H9 (cell line): ENCODE measurements at regions not wholly inside any gene's neighbourhood (a gene's known extent, or its start where the extent isn't known, plus 50 kb on each side); places are given as distances from the start of the nearest gene placed in this dataset.

Experiments
- DNase-seq: peaks from one replicate; pipeline ENCODE4 v3.0.0-alpha.2; 2017
- H2AFZ ChIP-seq: one replicate; pipeline ENCODE4 v1.6.1; 2013; ENCODE audit warnings: mild to moderate bottlenecking, low read length, control low read depth, moderate library complexity
- H2AK5ac ChIP-seq: 2 replicates; pipeline ENCODE4 v1.6.1; 2013; ENCODE audit warnings: low read length, control low read depth, mixed read lengths; ENCODE audit not compliant: insufficient read length
- H2BK120ac ChIP-seq: one replicate; pipeline ENCODE4 v1.6.1; 2013; ENCODE audit warnings: low read depth, mild to moderate bottlenecking, low read length, control low read depth, inconsistent platforms; ENCODE audit not compliant: poor library complexity, severe bottlenecking
- H2BK12ac ChIP-seq: 2 replicates; pipeline ENCODE4 v1.6.1; 2013; ENCODE audit warnings: low read length, control low read depth, mixed read lengths, low read depth; ENCODE audit not compliant: insufficient read length
- H2BK15ac ChIP-seq: 2 replicates; pipeline ENCODE4 v1.6.1; 2013; ENCODE audit warnings: low read depth, low read length, control low read depth
- H2BK20ac ChIP-seq: one replicate; pipeline ENCODE4 v1.6.1; 2013; ENCODE audit warnings: low read depth, mild to moderate bottlenecking, low read length, control low read depth, inconsistent platforms; ENCODE audit not compliant: poor library complexity, severe bottlenecking
- H2BK5ac ChIP-seq: 2 replicates; pipeline ENCODE4 v1.6.1; 2013; ENCODE audit warnings: low read length, control low read depth, mixed read lengths; ENCODE audit not compliant: insufficient read length
- H3K14ac ChIP-seq: 2 replicates; pipeline ENCODE4 v1.6.1; 2013; ENCODE audit warnings: low read length, control low read depth; ENCODE audit not compliant: insufficient read depth
- H3K18ac ChIP-seq: 2 replicates; pipeline ENCODE4 v1.6.1; 2013; ENCODE audit warnings: low read depth, mild to moderate bottlenecking, mixed read lengths, low read length, control low read depth; ENCODE audit not compliant: insufficient read length
- H3K23ac ChIP-seq: 2 replicates; pipeline ENCODE4 v1.6.1; 2013; ENCODE audit warnings: low read length, control low read depth, mixed read lengths, low read depth; ENCODE audit not compliant: insufficient read length
- H3K23me2 ChIP-seq: 2 replicates; pipeline ENCODE4 v1.6.1; 2013; ENCODE audit warnings: low read depth, mild to moderate bottlenecking, mixed read lengths, low read length, control low read depth; ENCODE audit not compliant: insufficient read length, poor library complexity, severe bottlenecking
- H3K27ac ChIP-seq: 2 replicates; pipeline ENCODE4 v1.5.1; 2013; ENCODE audit warnings: low read length, control low read depth, mixed read lengths, low read depth; ENCODE audit not compliant: insufficient read length
- H3K27me3 ChIP-seq: 2 replicates; pipeline ENCODE4 v1.6.1; 2013; ENCODE audit warnings: low read length, control low read depth, inconsistent platforms; ENCODE audit not compliant: insufficient read depth
- H3K4ac ChIP-seq: 2 replicates; pipeline ENCODE4 v1.6.1; 2013; ENCODE audit warnings: low read depth, mild to moderate bottlenecking, control low read depth, inconsistent platforms, low read length, moderate library complexity
- H3K4me1 ChIP-seq: 2 replicates; pipeline ENCODE4 v1.6.1; 2013; ENCODE audit warnings: low read length, control low read depth, inconsistent platforms; ENCODE audit not compliant: insufficient read depth
- H3K4me2 ChIP-seq: 2 replicates; pipeline ENCODE4 v1.6.1; 2013; ENCODE audit warnings: low read length, control low read depth, mixed read lengths; ENCODE audit not compliant: insufficient read length, insufficient read depth
- H3K56ac ChIP-seq: 2 replicates; pipeline ENCODE4 v1.6.1; 2013; ENCODE audit warnings: low read depth, mild to moderate bottlenecking, mixed read lengths, low read length, control low read depth; ENCODE audit not compliant: insufficient read length
- H3K79me1 ChIP-seq: 2 replicates; pipeline ENCODE4 v1.6.1; 2013; ENCODE audit warnings: low read depth, mild to moderate bottlenecking, moderate library complexity, low read length, control low read depth, inconsistent platforms; ENCODE audit not compliant: insufficient read depth, poor library complexity, severe bottlenecking
- H3K79me2 ChIP-seq: 2 replicates; pipeline ENCODE4 v1.6.1; 2013; ENCODE audit warnings: low read length, control low read depth, inconsistent platforms; ENCODE audit not compliant: insufficient read depth
- H3K9ac ChIP-seq: 2 replicates; pipeline ENCODE4 v1.6.1; 2013; ENCODE audit warnings: low read length, control low read depth, mixed read lengths; ENCODE audit not compliant: insufficient read length; ENCODE audit errors: extremely low read depth
- H3K9me3 ChIP-seq: one replicate; pipeline ENCODE4 v1.6.1; 2013; ENCODE audit warnings: low read depth, low read length, inconsistent platforms; ENCODE audit not compliant: control insufficient read depth
- H3T11ph ChIP-seq: one replicate; pipeline ENCODE4 v1.6.1; 2013; ENCODE audit warnings: mild to moderate bottlenecking, low read length, control low read depth, inconsistent platforms
- H4K20me1 ChIP-seq: one replicate; pipeline ENCODE4 v1.6.1; 2013; ENCODE audit not compliant: control insufficient read depth, insufficient read length, insufficient read depth
- H4K5ac ChIP-seq: 2 replicates; pipeline ENCODE4 v1.6.1; 2013; ENCODE audit warnings: low read depth, mild to moderate bottlenecking, mixed read lengths, low read length, control low read depth; ENCODE audit not compliant: insufficient read length
- H4K8ac ChIP-seq: replicated peaks from 2 replicates; pipeline ENCODE4 v1.6.1; 2013; ENCODE audit warnings: low read length, control low read depth, mixed read lengths, low read depth; ENCODE audit not compliant: insufficient read length
- H4K91ac ChIP-seq: 2 replicates; pipeline ENCODE4 v1.6.1; 2013; ENCODE audit warnings: low read depth, mild to moderate bottlenecking, moderate library complexity, mixed read lengths, low read length, control low read depth; ENCODE audit not compliant: insufficient read length
- H3K27ac Mint-ChIP-seq, 3 experiments: 2 replicates in 2 of 3; 3 replicates in 1 of 3; pipeline ENCODE4 v1.8.0; 2020 to 2021; ENCODE audit warnings: mixed read lengths in 3 of 3, mild to moderate bottlenecking in 1 of 3, moderate library complexity in 1 of 3
- H3K27me3 Mint-ChIP-seq: 2 replicates; pipeline ENCODE4 v1.8.0; 2021; ENCODE audit warnings: low read depth, mild to moderate bottlenecking, moderate library complexity, mixed read lengths
- H3K36me3 Mint-ChIP-seq, 3 experiments: 2 replicates in 2 of 3; 3 replicates in 1 of 3; pipeline ENCODE4 v1.8.0; 2020 to 2021; ENCODE audit warnings: low read depth in 3 of 3, mixed read lengths in 3 of 3; ENCODE audit not compliant: insufficient read depth in 1 of 3
- H3K4me1 Mint-ChIP-seq, 2 experiments: 2 replicates each; pipeline ENCODE4 v1.8.0; 2020; ENCODE audit warnings: mixed read lengths in 2 of 2
- H3K4me3 Mint-ChIP-seq, 2 experiments: 2 replicates in 1 of 2; 3 replicates in 1 of 2; pipeline ENCODE4 v1.8.0; 2020 to 2021; ENCODE audit warnings: mild to moderate bottlenecking in 2 of 2, mixed read lengths in 2 of 2, moderate library complexity in 1 of 2
- H3K9me3 Mint-ChIP-seq, 2 experiments: 2 replicates in 1 of 2; 3 replicates in 1 of 2; pipeline ENCODE4 v1.8.0; 2020; ENCODE audit warnings: mild to moderate bottlenecking in 2 of 2, mixed read lengths in 2 of 2, moderate library complexity in 1 of 2
- WGBS: extraction: QIAGEN DNeasy Blood & Tissue Kit; methylation state at CpG from one replicate; pipeline ENCODE4 v1.1.7; 2013; ENCODE audit warnings: missing lambda C conversion rate, low lambda C conversion rate, mixed read lengths; ENCODE audit not compliant: insufficient read length; ENCODE audit errors: extremely low coverage; 5-methylcytosine and 5-hydroxymethylcytosine counted together
- TF ChIP-seq, protein P1 (sequence below): fragments of 200-600 bp; sonication (generic); conservative IDR thresholded peaks from 3 replicates; pipeline ENCODE4 v1.8.0; 2021; ENCODE audit warnings: antibody characterized with exemption, mild to moderate bottlenecking

DNA sequence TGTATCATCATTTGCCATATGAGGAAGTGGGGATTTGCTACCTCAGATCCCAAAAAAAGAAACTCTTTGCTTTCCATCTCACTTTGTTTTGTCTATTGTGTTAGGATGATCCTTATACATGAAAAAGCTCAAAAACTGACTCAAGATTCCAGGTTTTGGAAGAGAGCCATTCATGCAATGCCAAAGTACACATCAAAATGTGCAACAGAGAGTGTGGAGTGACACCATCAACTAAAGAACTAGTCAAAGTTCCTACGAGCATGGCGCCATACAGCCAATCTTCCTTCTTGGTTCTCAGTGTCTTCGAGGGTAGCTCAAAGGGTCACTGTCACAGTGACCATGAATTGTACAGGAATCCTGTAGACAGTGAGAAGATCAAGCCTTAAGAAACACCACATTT is 255.8 kb upstream of the SASH1 start:
- Histone ChIP-seq H4K91ac (no peak overlapping the region), H3K18ac (no peak overlapping the region), H2BK120ac (no peak overlapping the region), H3K4me1 (no peaks in the 10 kb centered on the region), H2AK5ac (no peak overlapping the region), H3K79me1 (no peaks in the 10 kb centered on the region), H2BK5ac (no peak overlapping the region), H4K5ac (no peak overlapping the region), H3K9me3 (no peaks in the 10 kb centered on the region), H2AFZ (no peak overlapping the region), H3K14ac (no peak overlapping the region), H2BK12ac (no peak overlapping the region), H2BK20ac (no peak overlapping the region), H4K8ac (no peak overlapping the region), H3K23me2 (no peaks in the 10 kb centered on the region), H4K20me1 (no peaks in the 10 kb centered on the region), H3T11ph (no peak overlapping the region), H3K79me2 (no peaks in the 10 kb centered on the region), H3K4me2 (no peak overlapping the region), H3K27ac (no peak overlapping the region), H3K23ac (no peak overlapping the region), H3K27me3 (no peaks in the 10 kb centered on the region), H3K9ac (no peak overlapping the region), H3K4ac (no peak overlapping the region), H3K56ac (no peak overlapping the region), H2BK15ac (no peak overlapping the region)
- Mint-ChIP-seq H3K4me3 (no peak overlapping the region), H3K27ac (no peak overlapping the region), H3K4me1 (no peaks in the 10 kb centered on the region), H3K9me3 (peaks cover 8 to 9% of the 10 kb centered on the region in 2 experiments; a peak in 4 of 5 replicates), H3K36me3 (peaks cover 0 to 5% (median 3%) of the 10 kb centered on the region in 3 experiments; a peak in 2 of 7 replicates), H3K27me3 (no peaks in the 10 kb centered on the region)
- TF ChIP-seq, protein P1, sequence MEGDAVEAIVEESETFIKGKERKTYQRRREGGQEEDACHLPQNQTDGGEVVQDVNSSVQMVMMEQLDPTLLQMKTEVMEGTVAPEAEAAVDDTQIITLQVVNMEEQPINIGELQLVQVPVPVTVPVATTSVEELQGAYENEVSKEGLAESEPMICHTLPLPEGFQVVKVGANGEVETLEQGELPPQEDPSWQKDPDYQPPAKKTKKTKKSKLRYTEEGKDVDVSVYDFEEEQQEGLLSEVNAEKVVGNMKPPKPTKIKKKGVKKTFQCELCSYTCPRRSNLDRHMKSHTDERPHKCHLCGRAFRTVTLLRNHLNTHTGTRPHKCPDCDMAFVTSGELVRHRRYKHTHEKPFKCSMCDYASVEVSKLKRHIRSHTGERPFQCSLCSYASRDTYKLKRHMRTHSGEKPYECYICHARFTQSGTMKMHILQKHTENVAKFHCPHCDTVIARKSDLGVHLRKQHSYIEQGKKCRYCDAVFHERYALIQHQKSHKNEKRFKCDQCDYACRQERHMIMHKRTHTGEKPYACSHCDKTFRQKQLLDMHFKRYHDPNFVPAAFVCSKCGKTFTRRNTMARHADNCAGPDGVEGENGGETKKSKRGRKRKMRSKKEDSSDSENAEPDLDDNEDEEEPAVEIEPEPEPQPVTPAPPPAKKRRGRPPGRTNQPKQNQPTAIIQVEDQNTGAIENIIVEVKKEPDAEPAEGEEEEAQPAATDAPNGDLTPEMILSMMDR: no peak
- no CpG with 5 or more reads among the region's 3 CpGs for WGBS
- DNase-seq: no peak
